Esophagus (tissue), 2 donors: ENCODE measurements at regions not wholly inside any gene's neighbourhood (a gene's known extent, or its start where the extent isn't known, plus 50 kb on each side); places are given as distances from the start of the nearest gene placed in this dataset.
"Not testable (repeated sequence)": the region's sequence is repeated elsewhere in the genome, so short reads cannot be mapped to it uniquely, and the experiment has no call there.

Source experiments
- H3K27ac ChIP-seq, 2 donors: one replicate each; pipeline ENCODE4 v1.5.1; 2013; ENCODE audit warnings: low read depth in 2 of 2, mild to moderate bottlenecking in 2 of 2, inconsistent platforms in 1 of 2, low read length in 1 of 2, moderate library complexity in 1 of 2
- H3K27me3 ChIP-seq, 2 donors: one replicate each; pipeline ENCODE4 v1.6.1; 2013; ENCODE audit warnings: low read length in 2 of 2, control low read depth in 1 of 2, mild to moderate bottlenecking in 1 of 2; ENCODE audit not compliant: insufficient read depth in 2 of 2, control insufficient read depth in 1 of 2
- H3K36me3 ChIP-seq, 2 donors: one replicate each; pipeline ENCODE4 v1.6.1; 2013; ENCODE audit warnings: low read length in 1 of 2; ENCODE audit not compliant: control insufficient read depth in 2 of 2, insufficient read depth in 2 of 2
- H3K4me1 ChIP-seq, 2 donors: one replicate each; pipeline ENCODE4 v1.6.1; 2013; ENCODE audit warnings: low read length in 1 of 2; ENCODE audit not compliant: control insufficient read depth in 2 of 2, insufficient read depth in 2 of 2
- H3K4me3 ChIP-seq, 2 donors: one replicate each; pipeline ENCODE4 v1.5.1; 2013; ENCODE audit warnings: low read length in 2 of 2, mild to moderate bottlenecking in 2 of 2, low read depth in 1 of 2, moderate library complexity in 1 of 2
- H3K9me3 ChIP-seq, 2 donors: one replicate each; pipeline ENCODE4 v1.6.1; 2013; ENCODE audit warnings: mild to moderate bottlenecking in 2 of 2, low read depth in 1 of 2, low read length in 1 of 2, moderate library complexity in 1 of 2; ENCODE audit not compliant: control insufficient read depth in 2 of 2, insufficient read depth in 1 of 2
- WGBS, 2 donors: extraction: QIAGEN DNeasy Blood & Tissue Kit; methylation state at CpG; one replicate each; pipeline ENCODE4 v1.1.7; 2013; 5-methylcytosine and 5-hydroxymethylcytosine counted together
- donor health status: healthy with polysubstance abuse.
- donor health status: Bipolar disorder and iron deficiency.

DNA sequence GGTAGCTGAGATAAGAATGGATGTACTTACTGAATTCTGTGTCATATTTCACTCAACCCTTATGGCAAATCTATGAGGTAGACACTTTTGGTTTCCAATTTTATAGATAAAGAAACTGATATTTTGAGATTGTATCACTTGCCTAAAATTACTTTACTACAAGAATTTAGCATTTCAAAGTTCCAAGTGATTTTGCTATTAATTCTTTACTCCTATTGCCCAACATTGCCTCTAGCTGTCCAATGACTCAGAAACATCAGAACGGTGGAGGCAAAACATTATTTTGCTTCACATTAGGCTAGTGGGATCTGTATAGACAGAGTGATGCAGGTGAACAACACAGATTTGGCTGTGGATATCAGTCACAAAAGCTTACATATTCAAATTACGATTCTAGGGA lies 747.2 kb upstream of the NEGR1 start:
- no peaks in the 10 kb centered on the region for H3K4me1 ChIP-seq
- WGBS, 2 donors: 57 to 65% methylated on average over 2 of the region's 2 CpGs
- H3K36me3 ChIP-seq: no peaks in the 10 kb centered on the region
- no peaks in the 10 kb centered on the region for H3K9me3 ChIP-seq
- no peak overlapping the region for H3K4me3 ChIP-seq
- H3K27ac ChIP-seq: no peak overlapping the region
- no peaks in the 10 kb centered on the region for H3K27me3 ChIP-seq

DNA sequence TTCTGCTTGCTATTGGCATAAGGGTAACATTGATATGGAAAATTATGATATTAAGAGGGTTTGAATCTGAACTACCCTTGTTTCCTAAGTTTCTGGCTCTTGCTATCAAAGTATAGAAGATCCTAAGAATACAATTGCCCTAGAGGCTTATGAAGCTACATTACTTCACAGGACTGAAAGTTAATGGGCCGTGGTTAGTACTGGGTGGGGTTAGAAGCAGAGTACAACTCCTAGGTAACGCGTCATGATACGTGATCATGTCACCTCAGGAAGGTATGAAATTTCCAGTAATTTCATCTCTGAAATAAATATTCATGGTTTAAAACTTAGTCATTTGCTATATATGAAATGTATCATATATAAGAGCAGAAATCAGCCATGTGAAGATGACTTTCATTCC lies 743.8 kb upstream of the NEGR1 start:
- Histone ChIP-seq H3K4me3 (no peak overlapping the region), H3K27me3 (no peaks in the 10 kb centered on the region), H3K27ac (no peak overlapping the region), H3K9me3 (no peaks in the 10 kb centered on the region), H3K36me3 (no peaks in the 10 kb centered on the region), H3K4me1 (no peaks in the 10 kb centered on the region)
- 51 to 60% methylated on average over 4 of the region's 4 CpGs for WGBS, 2 donors

DNA sequence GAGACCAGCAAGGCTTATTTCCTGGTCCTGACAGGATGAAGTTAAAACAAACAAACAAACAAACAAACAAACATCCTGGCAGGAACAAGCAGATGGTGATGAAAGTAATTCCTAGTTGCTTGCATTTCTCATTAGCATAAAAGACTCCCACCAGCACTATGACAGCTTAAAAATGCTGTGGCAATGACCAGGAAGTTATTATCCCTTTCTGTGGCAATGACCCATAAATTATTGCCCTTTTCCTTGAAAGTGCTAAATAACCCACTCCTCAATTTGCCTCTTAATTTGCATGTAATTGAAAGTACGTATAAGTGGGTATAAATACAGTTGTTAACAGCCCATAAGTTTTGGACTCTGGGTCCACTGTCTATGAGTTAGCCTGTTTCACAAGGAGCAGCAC lies 727.6 kb upstream of the NEGR1 start:
- Histone ChIP-seq H3K27me3 (no peaks in the 10 kb centered on the region), H3K4me1 (no peaks in the 10 kb centered on the region), H3K36me3 (no peaks in the 10 kb centered on the region), H3K4me3 (no peak overlapping the region), H3K27ac (no peak overlapping the region), H3K9me3 (peaks cover 2 to 3% of the 10 kb centered on the region in 2 donors)
- WGBS, 2 donors: 42 to 51% methylated on average over 1 of the region's 1 CpG

DNA sequence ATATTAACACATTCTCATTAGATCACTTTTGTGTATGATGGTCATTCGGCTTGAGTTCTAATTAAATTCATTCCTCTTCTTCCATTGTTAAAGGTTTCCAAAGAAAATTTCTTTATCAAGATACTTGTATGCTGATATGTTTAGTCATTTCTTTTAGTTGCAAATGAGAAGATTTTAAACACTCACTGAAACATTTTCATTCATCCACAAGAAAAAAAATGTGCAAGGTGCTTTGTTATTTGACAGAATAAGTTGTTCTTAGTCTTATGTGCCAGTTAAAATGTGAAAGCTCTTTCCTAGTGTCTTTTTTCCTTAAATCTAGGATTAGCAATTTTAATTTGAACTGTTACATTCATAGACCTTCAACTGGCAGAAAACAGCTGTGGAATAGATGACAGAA lies 727.0 kb upstream of the NEGR1 start:
- Histone ChIP-seq H3K27ac (no peak overlapping the region), H3K9me3 (peaks cover 0 to 2% of the 10 kb centered on the region in 2 donors), H3K4me1 (no peaks in the 10 kb centered on the region), H3K27me3 (no peaks in the 10 kb centered on the region), H3K36me3 (no peaks in the 10 kb centered on the region), H3K4me3 (no peak overlapping the region)
- WGBS, 2 donors: 60 to 68% methylated on average over 1 of the region's 1 CpG

DNA sequence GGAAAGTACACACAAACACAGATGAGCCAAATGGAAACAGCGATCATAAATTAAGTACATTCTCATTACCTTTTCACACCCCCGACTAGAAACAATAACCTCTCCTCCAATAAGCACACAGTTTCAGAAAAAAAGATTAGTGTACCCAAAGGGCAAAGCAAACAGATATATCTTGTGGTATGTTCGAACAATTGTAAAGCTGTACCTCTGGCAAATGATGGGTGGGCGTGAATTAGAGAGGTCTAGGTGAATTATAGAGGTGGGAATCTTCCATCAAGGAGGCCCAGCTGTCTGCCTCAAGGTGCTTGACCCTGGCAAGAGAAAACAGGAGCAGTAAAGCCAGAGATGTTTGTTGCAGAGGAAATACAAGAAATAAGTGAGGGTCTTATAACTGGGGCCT lies 715.3 kb upstream of the NEGR1 start:
- no peak overlapping the region for H3K4me3 ChIP-seq
- no peaks in the 10 kb centered on the region for H3K36me3 ChIP-seq
- H3K27me3 ChIP-seq: no peaks in the 10 kb centered on the region
- H3K27ac ChIP-seq: no peak overlapping the region
- H3K4me1 ChIP-seq: no peaks in the 10 kb centered on the region
- 45 to 50% methylated on average over 4 of the region's 4 CpGs for WGBS, 2 donors
- no peaks in the 10 kb centered on the region for H3K9me3 ChIP-seq

DNA sequence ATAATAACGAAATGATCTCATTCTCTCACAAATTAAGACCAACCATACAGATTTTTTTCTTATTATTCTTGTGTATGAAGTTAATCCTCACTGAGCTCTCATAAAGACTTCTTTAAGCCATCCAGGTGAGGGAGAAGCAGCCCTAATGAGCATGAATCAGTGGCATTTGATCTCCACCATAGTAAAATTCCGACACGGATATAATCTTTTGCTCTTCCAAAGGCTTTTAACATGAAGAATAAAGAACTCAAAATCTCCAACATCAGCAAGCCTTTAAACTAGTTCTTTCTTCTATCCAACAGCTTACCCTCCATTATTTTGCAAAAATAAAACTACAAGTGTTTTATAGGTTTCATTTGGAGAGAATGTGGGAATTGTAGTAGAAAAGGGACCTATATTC lies 714.7 kb upstream of the NEGR1 start:
- Histone ChIP-seq H3K4me3 (no peak overlapping the region), H3K27me3 (no peaks in the 10 kb centered on the region), H3K27ac (no peak overlapping the region), H3K4me1 (no peaks in the 10 kb centered on the region), H3K36me3 (no peaks in the 10 kb centered on the region), H3K9me3 (no peaks in the 10 kb centered on the region)
- WGBS, 2 donors: 75 to 88% methylated on average over 3 of the region's 3 CpGs

DNA sequence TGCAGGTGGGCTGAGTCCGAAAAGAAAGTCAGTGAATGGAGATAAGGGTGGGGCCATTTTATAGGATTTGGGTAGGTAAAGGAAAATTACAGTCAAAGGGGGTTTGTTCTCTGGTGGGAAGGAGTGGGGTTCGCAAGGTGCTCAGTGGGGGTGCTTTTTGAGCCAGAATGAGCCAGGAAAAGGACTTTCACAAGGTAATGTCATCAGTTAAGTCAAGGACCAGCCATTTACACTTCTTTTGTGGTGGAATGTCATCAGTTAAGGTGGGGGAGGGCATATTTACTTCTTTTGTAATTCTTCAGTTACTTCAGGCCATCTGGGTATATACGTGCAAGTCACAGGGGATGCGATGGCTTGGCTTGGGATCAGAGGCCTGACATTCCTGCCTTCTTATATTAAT lies 705.5 kb upstream of the NEGR1 start:
- H3K9me3 ChIP-seq, H3K36me3 ChIP-seq: not testable (repeated sequence)

DNA sequence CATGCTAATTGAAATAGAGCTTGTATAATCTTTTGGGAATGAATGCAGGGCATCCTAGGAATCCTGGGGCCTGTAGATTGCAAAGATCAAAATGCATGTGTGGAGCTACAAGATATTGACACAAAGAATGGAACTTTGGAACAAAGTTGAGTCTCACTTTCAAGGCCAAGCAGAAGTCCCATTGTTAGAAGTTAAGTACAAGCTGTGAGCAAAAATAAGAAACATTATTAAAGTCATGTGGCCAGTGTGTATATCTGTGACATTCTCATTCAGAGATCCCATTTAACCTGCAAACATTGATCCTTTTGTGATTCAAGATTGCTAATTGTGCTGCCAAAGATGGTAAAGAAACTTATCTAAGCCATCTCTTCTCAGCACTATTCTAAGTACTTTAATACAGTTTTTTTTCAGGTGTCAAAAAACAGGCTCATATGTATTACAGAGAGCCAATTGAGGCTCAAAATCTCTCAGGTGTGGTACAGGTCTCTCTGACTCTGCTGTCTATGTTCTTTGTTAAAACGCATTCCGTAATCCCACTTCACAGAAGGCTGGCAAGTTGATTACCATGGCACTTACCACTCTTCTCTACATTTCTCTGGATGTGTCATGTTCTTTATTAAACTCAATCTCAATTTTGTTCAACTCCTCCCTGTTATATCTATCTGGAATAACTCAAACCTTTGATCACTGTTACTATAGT lies 704.4 kb upstream of the NEGR1 start:
- H3K9me3 ChIP-seq: no peaks in the 10 kb centered on the region
- 85 to 90% methylated on average over 2 of the region's 2 CpGs for WGBS, 2 donors

More for the DNA sequence above, 705.5 kb upstream of the NEGR1 start:
- 78 to 86% methylated on average over 4 of the region's 4 CpGs for WGBS, 2 donors
- not testable (repeated sequence) for H3K27me3 ChIP-seq, H3K4me3 ChIP-seq, H3K4me1 ChIP-seq, H3K27ac ChIP-seq

DNA sequence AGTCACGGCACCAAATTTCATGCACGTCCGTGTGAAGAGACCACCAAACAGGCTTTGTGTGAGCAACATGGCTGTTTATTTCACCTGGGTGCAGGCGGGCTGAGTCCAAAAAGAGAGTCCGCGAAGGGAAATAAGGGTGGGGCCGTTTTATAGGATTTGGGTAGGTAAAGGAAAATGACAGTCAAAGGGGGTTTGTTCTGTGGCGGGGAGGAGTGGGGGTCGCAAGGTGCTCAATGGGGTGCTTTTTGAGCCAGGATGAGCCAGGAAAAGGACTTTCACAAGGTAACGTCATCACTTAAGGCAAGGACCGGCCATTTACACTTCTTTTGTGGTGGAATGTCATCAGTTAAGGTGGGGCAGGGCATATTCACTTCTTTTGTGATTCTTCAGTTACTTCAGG lies 702.7 kb upstream of the NEGR1 start:
- not testable (repeated sequence) for H3K27ac ChIP-seq
- WGBS, 2 donors: 85 to 92% methylated on average over 11 of the region's 11 CpGs

More for the DNA sequence above, 704.4 kb upstream of the NEGR1 start:
- no peaks in the 10 kb centered on the region for H3K27me3 ChIP-seq
- no peaks in the 10 kb centered on the region for H3K36me3 ChIP-seq
- H3K4me3 ChIP-seq: no peak overlapping the region
- no peaks in the 10 kb centered on the region for H3K4me1 ChIP-seq
- no peak overlapping the region for H3K27ac ChIP-seq

DNA sequence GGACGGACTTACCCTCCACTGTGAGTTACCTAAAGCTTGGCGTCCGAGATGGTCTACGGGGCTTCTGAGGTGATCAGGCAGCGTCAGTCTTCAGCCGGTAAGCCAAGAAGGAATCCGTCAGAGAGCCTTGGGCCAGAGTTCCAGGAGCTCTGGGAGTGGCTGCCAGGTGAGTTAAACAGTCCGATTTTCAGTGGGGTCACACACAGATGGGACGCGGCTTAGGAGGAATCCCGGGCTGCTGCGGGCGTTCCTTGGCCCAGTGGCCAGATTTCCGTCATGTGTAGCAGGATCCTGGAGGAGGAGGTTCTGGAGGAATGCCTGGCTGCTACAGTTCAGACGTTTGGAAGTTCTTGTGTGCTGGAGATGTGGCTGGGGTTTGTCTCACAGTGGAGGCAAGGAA lies 700.7 kb upstream of the NEGR1 start:
- not testable (repeated sequence) for H3K4me3 ChIP-seq, H3K27ac ChIP-seq, H3K4me1 ChIP-seq, H3K27me3 ChIP-seq, H3K9me3 ChIP-seq, H3K36me3 ChIP-seq
- 88% methylated on average over 15 of the region's 15 CpGs for WGBS, 2 donors

More for the DNA sequence above, 702.7 kb upstream of the NEGR1 start:
- not testable (repeated sequence) for H3K4me3 ChIP-seq, H3K9me3 ChIP-seq, H3K36me3 ChIP-seq, H3K4me1 ChIP-seq, H3K27me3 ChIP-seq
